ENCODE measurements at regions not wholly inside any gene's neighbourhood (a gene's known extent, or its start where the extent isn't known, plus 50 kb on each side); places are given as distances from the start of the nearest gene placed in this dataset.
"Not testable (repeated sequence)": the region's sequence is repeated elsewhere in the genome, so short reads cannot be mapped to it uniquely, and the experiment has no call there.

DNA sequence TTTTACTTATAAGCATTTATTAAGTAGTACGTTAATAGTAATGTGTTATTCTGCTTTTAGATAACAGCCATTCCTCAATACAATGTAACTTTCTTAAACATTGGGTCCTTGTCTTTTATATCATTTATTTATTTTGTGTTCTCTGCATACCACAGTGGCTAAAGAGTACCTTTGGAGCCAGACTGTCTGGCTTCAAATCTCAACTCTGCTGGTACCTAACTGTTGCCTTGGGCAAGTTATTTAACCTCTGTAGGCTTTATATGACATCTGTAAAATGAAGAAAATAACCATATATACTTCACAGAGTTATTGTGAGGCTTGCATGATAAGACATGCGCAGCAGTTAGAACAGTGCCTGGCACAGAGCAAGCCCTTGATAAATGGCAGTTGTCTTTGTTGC, 397.6 kb downstream of the MDFIC start:
- Histone ChIP-seq H3K4me3 (no peak overlapping the region), H3K9me3 (no peaks in the 10 kb centered on the region), H3K4me1 (no peaks in the 10 kb centered on the region), H3K27ac (no peak overlapping the region), H3K9ac (ENCODE audit: low read depth in 2 of 2, low read length in 2 of 2) (no peak overlapping the region), H3K27me3 (no peaks in the 10 kb centered on the region), H3K36me3 (no peaks in the 10 kb centered on the region)
- DNase-seq, result no peak
- TF ChIP-seq, protein P1, sequence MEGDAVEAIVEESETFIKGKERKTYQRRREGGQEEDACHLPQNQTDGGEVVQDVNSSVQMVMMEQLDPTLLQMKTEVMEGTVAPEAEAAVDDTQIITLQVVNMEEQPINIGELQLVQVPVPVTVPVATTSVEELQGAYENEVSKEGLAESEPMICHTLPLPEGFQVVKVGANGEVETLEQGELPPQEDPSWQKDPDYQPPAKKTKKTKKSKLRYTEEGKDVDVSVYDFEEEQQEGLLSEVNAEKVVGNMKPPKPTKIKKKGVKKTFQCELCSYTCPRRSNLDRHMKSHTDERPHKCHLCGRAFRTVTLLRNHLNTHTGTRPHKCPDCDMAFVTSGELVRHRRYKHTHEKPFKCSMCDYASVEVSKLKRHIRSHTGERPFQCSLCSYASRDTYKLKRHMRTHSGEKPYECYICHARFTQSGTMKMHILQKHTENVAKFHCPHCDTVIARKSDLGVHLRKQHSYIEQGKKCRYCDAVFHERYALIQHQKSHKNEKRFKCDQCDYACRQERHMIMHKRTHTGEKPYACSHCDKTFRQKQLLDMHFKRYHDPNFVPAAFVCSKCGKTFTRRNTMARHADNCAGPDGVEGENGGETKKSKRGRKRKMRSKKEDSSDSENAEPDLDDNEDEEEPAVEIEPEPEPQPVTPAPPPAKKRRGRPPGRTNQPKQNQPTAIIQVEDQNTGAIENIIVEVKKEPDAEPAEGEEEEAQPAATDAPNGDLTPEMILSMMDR (IDR thresholded peaks at IDR 0.05), result no peak
- intact Hi-C loops (cut with DNase I), result no loop called here

DNA sequence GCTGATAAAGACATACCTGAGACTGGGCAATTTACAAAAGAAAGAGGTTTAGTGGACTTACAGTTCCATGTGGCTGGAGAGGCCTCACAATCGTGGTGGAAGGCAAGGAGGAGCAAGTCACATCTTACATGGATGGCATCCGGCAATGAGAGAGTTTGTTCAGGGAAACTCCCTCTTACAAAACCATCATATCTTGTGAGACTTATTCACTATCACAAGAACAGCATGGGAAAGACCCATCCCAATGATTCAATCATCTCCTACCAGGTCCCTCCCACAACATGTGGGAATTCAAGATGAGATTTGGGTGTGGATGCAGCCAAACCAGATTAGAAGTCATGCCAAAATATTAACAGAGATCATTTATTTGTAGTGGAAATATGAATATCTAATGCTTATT, 388.4 kb downstream of the MDFIC start:
- H3K27ac ChIP-seq; intact Hi-C loops (cut with DNase I); H3K36me3 ChIP-seq; H3K4me3 ChIP-seq; H3K4me1 ChIP-seq; H3K9ac ChIP-seq (ENCODE audit: low read depth in 2 of 2, low read length in 2 of 2); DNase-seq; H3K27me3 ChIP-seq; H3K9me3 ChIP-seq: not testable (repeated sequence)

GRCh38 chr7:115306586-115306985, 384.7 kb downstream of the MDFIC start:
- Histone ChIP-seq H3K9ac (ENCODE audit: low read depth in 2 of 2, low read length in 2 of 2) (no peak overlapping the region), H3K27me3 (no peaks in the 10 kb centered on the region), H3K27ac (no peak overlapping the region), H3K4me1 (no peaks in the 10 kb centered on the region), H3K36me3 (no peaks in the 10 kb centered on the region), H3K9me3 (no peaks in the 10 kb centered on the region), H3K4me3 (no peak overlapping the region)
- intact Hi-C loops (cut with DNase I), result no loop called here
- TF ChIP-seq, protein P1 (IDR thresholded peaks at IDR 0.05), result no peak
- no peak for DNase-seq

- TF ChIP-seq, protein P1 (IDR thresholded peaks at IDR 0.05), result no peak
- Histone ChIP-seq H3K27me3 (no peaks in the 10 kb centered on the region), H3K4me1 (peaks cover 5% of the 10 kb centered on the region), H3K27ac (no peak overlapping the region), H3K9ac (ENCODE audit: low read depth in 2 of 2, low read length in 2 of 2) (no peak overlapping the region), H3K9me3 (no peaks in the 10 kb centered on the region), H3K36me3 (no peaks in the 10 kb centered on the region), H3K4me3 (no peak overlapping the region)
- intact Hi-C loops (cut with DNase I), result no loop called here
- no peak for DNase-seq
Observed at GRCh38 chr7:115300231-115300870, 378.5 kb downstream of the MDFIC start.

DNA sequence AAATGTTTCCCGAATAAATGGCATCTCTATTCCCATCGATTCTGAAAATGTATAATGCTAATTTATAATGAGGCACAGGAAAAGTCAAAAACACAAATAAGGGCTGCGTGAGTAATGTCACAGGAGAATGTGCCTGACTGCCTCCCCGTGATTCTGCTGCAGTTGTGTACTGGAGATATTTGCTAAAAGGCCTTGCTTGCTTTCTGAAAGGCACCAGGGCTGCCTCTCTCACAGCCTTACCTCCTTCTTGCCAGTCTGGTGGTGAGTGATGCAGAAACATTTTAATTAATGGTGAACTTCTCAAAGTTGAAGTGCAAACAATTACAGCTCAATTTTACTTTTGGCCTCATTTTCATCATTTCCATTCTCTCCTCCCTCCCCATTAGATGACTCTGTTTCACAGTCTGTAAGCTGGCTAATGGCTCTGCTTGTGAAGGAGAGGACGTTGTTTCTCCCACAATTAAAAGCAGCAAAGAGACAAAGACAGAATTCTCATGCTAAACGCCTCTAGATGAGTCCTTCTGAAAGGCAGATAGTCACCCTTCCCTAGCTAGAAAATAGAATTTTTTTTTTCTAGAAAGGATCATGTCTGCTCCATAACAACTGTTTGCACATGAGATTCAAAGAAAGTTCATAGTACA, 377.6 kb downstream of the MDFIC start:
- DNase-seq, result no peak
- no peaks in the 10 kb centered on the region for H3K36me3 ChIP-seq
- TF ChIP-seq, protein P1 (IDR thresholded peaks at IDR 0.05), result no peak

GRCh38 chr7:115297656-115298055, 375.8 kb downstream of the MDFIC start:
- no peak for DNase-seq
- no peaks in the 10 kb centered on the region for H3K9me3 ChIP-seq
- peaks cover 5% of the 10 kb centered on the region for H3K4me1 ChIP-seq
- intact Hi-C loops (cut with DNase I), result no loop called here
- H3K4me3 ChIP-seq, result no peak overlapping the region
- TF ChIP-seq, protein P1 (IDR thresholded peaks at IDR 0.05), result no peak
- H3K27me3 ChIP-seq, result no peaks in the 10 kb centered on the region
- no peak overlapping the region for H3K27ac ChIP-seq
- H3K36me3 ChIP-seq, result no peaks in the 10 kb centered on the region
- H3K9ac ChIP-seq (ENCODE audit: low read depth in 2 of 2, low read length in 2 of 2), result no peak overlapping the region

More for the DNA sequence above, 377.6 kb downstream of the MDFIC start:
- Histone ChIP-seq H3K4me3 (no peak overlapping the region), H3K27me3 (no peaks in the 10 kb centered on the region), H3K4me1 (peaks cover 5% of the 10 kb centered on the region), H3K9ac (ENCODE audit: low read depth in 2 of 2, low read length in 2 of 2) (no peak overlapping the region), H3K9me3 (no peaks in the 10 kb centered on the region), H3K27ac (no peak overlapping the region)
- intact Hi-C loops (cut with DNase I), result no loop called here

All from colonic mucosa (tissue), 4 donors.